Natural killer cell (primary cell): ENCODE measurements at regions not wholly inside any gene's neighbourhood (a gene's known extent, or its start where the extent isn't known, plus 50 kb on each side); places are given as distances from the start of the nearest gene placed in this dataset.

Experiments used
- ATAC-seq, 3 donors: fragments of 150-1000 bp in 2 of 3; fragments of 200-7000 bp in 1 of 3; cut with Tn5 transposase; 1 replicate in 1 of 3; 2 replicates in 2 of 3; pipeline ENCODE4 v1.10.0; 2021; ENCODE audit warnings: mild to moderate bottlenecking in 2 of 3, moderate library complexity in 2 of 3
- DNase-seq, 2 donors: peaks; one replicate each; pipeline versions ENCODE4 v3.0.0 to v3.0.0-alpha.2; 2013 to 2021; ENCODE audit warnings: mixed read lengths in 1 of 2
- H3K27ac ChIP-seq: one replicate; pipeline ENCODE4 v1.5.1; 2013; ENCODE audit warnings: mild to moderate bottlenecking, low read length
- H3K27me3 ChIP-seq: one replicate; pipeline ENCODE4 v1.6.1; 2013; ENCODE audit warnings: low read length; ENCODE audit not compliant: control insufficient read depth, insufficient read depth
- H3K36me3 ChIP-seq: one replicate; pipeline ENCODE4 v1.6.1; 2013; ENCODE audit warnings: low read length; ENCODE audit not compliant: control insufficient read depth, insufficient read depth
- H3K4me1 ChIP-seq: one replicate; pipeline ENCODE4 v1.6.1; 2013; ENCODE audit warnings: low read length; ENCODE audit not compliant: control insufficient read depth, insufficient read depth
- H3K4me3 ChIP-seq: one replicate; pipeline ENCODE4 v1.5.1; 2013; ENCODE audit warnings: low read length
- H3K9me3 ChIP-seq: one replicate; pipeline ENCODE4 v1.6.1; 2013; ENCODE audit warnings: low read length; ENCODE audit not compliant: control insufficient read depth, insufficient read depth
- H3K27ac Mint-ChIP-seq, 2 donors: one replicate each; pipeline ENCODE4 v1.8.0; 2022; ENCODE audit warnings: mild to moderate bottlenecking in 2 of 2, mixed read lengths in 2 of 2, moderate library complexity in 1 of 2
- H3K27me3 Mint-ChIP-seq, 2 donors: one replicate each; pipeline ENCODE4 v1.8.0; 2022; ENCODE audit warnings: low read depth in 2 of 2, mixed read lengths in 2 of 2
- H3K36me3 Mint-ChIP-seq: one replicate; pipeline ENCODE4 v1.8.0; 2022; ENCODE audit warnings: mixed read lengths
- H3K4me1 Mint-ChIP-seq, 2 donors: one replicate each; pipeline ENCODE4 v1.8.0; 2022; ENCODE audit warnings: mixed read lengths in 2 of 2
- H3K4me3 Mint-ChIP-seq: one replicate; pipeline ENCODE4 v1.8.0; 2022; ENCODE audit warnings: mild to moderate bottlenecking, moderate library complexity, mixed read lengths
- H3K9me3 Mint-ChIP-seq, 2 donors: one replicate each; pipeline ENCODE4 v1.8.0; 2022; ENCODE audit warnings: mixed read lengths in 2 of 2
- CTCF ChIP-seq: fragments of 200-600 bp; IDR thresholded peaks from one replicate; pipeline ENCODE4 v1.8.0; 2022; ENCODE audit warnings: antibody characterized with exemption
- WGBS: methylation state at CpG from one replicate; pipeline ENCODE4 v1.1.7; 2013; ENCODE audit warnings: missing lambda C conversion rate; ENCODE audit not compliant: insufficient coverage; 5-methylcytosine and 5-hydroxymethylcytosine counted together
- intact Hi-C: fragments of 100-400 bp; cut with micrococcal nuclease; formaldehyde crosslinking; loops from one replicate; pipeline ENCODE4 v1.14.2; 2022

GRCh38 chr14:34055157-34055950 is 104.5 kb upstream of the EGLN3 start:
- no peak overlapping the region for H3K27ac Mint-ChIP-seq
- no peaks in the 10 kb centered on the region for H3K36me3 ChIP-seq
- 56% methylated on average over 2 of the region's 2 CpGs for WGBS
- no peak overlapping the region for H3K4me3 ChIP-seq
- H3K27ac ChIP-seq, result no peak overlapping the region
- no peak overlapping the region for H3K4me3 Mint-ChIP-seq
- no peaks in the 10 kb centered on the region for H3K27me3 ChIP-seq
- intact Hi-C loops, result no loop called here
- peaks cover 16% of the 10 kb centered on the region for H3K4me1 ChIP-seq
- H3K36me3 Mint-ChIP-seq, result no peaks in the 10 kb centered on the region
- no peak for TF ChIP-seq CTCF
- H3K27me3 Mint-ChIP-seq, result peaks cover 7 to 10% of the 10 kb centered on the region in 2 donors
- no peaks in the 10 kb centered on the region for H3K9me3 ChIP-seq
- ATAC-seq, result no peak
- peaks cover 6 to 18% of the 10 kb centered on the region in 2 donors for H3K4me1 Mint-ChIP-seq
- no peak for DNase-seq
- H3K9me3 Mint-ChIP-seq, result no peaks in the 10 kb centered on the region

DNA sequence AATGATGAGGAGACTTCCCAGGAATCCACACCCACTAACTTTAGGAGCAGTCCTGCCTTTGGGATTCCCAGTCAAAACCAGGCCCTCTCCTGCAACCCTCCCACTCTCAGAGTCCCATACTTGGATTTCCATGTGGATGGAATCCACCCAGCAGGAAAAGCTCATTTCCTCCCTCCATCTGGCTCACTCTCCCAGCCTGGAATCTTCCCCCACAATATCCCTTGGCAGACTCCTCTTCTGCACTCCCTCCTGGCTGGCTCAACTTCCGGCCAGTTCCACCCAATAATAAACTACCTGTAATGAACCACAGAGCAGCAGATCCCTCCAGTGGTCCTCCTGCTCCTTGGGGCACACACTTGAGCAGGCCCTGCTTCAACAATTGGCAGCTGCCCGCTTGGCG is 102.8 kb upstream of the EGLN3 start:
- Histone ChIP-seq H3K4me3 (no peak overlapping the region), H3K9me3 (no peaks in the 10 kb centered on the region), H3K27me3 (no peaks in the 10 kb centered on the region), H3K36me3 (no peaks in the 10 kb centered on the region), H3K27ac (no peak overlapping the region), H3K4me1 (peaks cover 6% of the 10 kb centered on the region)
- no peak for DNase-seq
- TF ChIP-seq CTCF, result no peak
- Mint-ChIP-seq H3K4me3 (no peak overlapping the region), H3K9me3 (no peaks in the 10 kb centered on the region), H3K36me3 (no peaks in the 10 kb centered on the region), H3K27ac (no peak overlapping the region), H3K4me1 (peaks cover 5 to 12% of the 10 kb centered on the region in 2 donors), H3K27me3 (peaks cover 7 to 10% of the 10 kb centered on the region in 2 donors)
- no peak for ATAC-seq
- 94% methylated on average over 3 of the region's 3 CpGs for WGBS
- intact Hi-C loops, result no loop called here

DNA sequence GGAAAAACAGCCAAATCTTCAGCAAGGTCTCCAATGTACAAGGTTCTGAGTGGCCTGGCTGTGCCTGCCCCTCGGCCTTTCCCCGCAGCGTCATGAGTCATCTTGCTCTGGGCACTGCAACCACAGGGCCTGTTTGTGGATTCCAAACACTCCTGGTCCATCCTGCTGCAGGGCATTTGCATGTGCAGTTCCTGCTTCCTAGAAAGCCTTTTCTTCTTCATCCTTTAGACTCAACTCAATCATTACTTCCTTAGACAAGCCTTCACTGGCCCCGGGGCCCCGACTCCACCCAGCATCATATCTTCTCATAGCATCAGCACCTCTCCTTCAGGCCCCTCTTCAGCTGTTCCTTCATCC is 101.8 kb upstream of the EGLN3 start:
- TF ChIP-seq CTCF, result no peak
- H3K27me3 Mint-ChIP-seq, result peaks cover 7 to 10% of the 10 kb centered on the region in 2 donors
- intact Hi-C loops, result no loop called here
- no peak overlapping the region for H3K4me3 ChIP-seq
- peaks cover 6% of the 10 kb centered on the region for H3K4me1 ChIP-seq
- H3K36me3 Mint-ChIP-seq, result no peaks in the 10 kb centered on the region
- no peak overlapping the region for H3K27ac Mint-ChIP-seq
- no peak overlapping the region for H3K27ac ChIP-seq
- ATAC-seq (no peak), DNase-seq (no peak)
- peaks cover 5 to 12% of the 10 kb centered on the region in 2 donors for H3K4me1 Mint-ChIP-seq
- H3K9me3 Mint-ChIP-seq, result no peaks in the 10 kb centered on the region
- H3K27me3 ChIP-seq, result no peaks in the 10 kb centered on the region
- no peaks in the 10 kb centered on the region for H3K9me3 ChIP-seq
- 81% methylated on average over 5 of the region's 5 CpGs for WGBS
- H3K4me3 Mint-ChIP-seq, result no peak overlapping the region
- H3K36me3 ChIP-seq, result no peaks in the 10 kb centered on the region
